HG03460 (cell line): ENCODE measurements at regions not wholly inside any gene's neighbourhood (a gene's known extent, or its start where the extent isn't known, plus 50 kb on each side); places are given as distances from the start of the nearest gene placed in this dataset.
"Not testable (repeated sequence)": the region's sequence is repeated elsewhere in the genome, so short reads cannot be mapped to it uniquely, and the experiment has no call there.

Experiments used
- ATAC-seq: cut with Tn5 transposase; IDR thresholded peaks from one replicate; pipeline ENCODE4 v1.9.1; 2021; ENCODE audit not compliant: unreplicated experiment

DNA sequence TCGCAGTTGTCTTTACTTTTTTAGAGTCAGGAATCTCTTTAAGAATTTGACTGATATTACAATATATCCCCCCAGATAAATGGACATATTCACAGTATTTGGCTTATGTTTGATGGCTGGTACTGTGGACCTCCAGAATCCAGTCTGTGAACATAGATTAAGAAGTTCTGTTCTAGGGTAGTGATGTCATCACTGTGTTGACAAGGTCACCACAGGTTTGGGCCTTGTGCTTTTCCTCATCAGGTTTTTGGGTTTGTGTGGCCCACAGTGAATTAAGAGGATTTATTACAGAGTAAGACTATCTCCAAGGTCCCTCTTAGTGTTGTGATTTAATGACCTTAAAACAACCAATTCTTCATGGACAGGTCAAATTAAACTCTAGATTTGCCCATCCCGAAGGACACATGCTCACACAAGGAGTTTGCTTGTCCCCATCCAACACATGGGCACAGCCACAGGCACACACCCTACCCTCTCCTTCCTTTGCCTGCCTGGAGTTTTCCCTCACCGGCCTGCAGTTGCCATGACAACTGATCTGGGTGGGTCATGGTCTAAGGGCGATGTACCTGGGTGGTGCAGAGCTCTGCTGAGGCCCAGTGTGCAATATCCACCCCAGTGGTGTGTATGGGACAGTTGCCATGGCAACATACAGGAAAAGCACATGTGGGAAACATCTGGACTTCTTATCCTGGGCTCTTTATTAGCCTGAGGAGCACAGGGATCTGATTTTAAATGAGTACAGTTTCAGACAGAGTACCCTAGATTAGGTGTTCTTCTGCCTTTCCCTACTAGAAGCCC, 98.6 kb downstream of the NAV1 start:
- ATAC-seq: no peak

DNA sequence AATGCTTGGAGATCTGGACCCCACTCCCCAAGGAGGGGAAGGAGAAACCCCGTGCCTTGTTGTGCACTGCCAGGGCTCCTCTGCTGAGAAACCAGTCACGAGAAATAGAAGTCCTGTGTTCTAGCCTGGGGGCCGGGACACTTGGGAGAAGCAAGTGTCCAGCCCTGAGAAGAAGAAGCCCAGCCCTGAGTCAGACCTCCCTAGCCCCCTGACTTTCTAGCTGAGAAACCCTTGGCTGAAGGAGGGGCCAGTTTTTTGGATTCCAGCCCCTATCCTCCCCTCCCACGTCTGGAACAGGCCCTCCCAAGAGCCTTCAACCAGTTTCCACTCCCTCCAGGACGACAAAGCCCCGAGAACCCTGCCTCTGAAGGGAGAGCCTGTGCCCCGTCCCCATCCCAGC, 100.5 kb downstream of the NAV1 start:
- ATAC-seq: no peak

DNA sequence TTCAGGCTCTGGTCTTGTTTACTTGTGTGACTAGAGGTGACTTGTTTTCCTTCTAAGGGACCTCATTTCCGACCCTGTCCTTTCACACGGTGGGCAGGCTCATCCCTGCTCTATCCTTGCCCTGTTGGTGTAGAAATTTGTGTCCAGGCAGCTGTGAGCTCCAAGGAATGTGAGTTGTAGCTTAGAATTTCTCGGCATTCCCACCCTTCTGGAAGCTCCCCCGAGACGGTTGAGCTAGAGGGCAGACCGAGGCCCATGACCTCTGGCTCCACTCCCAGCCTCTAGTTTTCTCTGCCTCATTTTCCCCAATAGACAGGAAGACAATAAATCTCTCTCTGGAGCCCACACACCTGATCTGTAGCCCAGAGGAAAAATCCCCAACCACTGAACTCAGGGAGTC, 100.9 kb downstream of the NAV1 start:
- no peak for ATAC-seq

DNA sequence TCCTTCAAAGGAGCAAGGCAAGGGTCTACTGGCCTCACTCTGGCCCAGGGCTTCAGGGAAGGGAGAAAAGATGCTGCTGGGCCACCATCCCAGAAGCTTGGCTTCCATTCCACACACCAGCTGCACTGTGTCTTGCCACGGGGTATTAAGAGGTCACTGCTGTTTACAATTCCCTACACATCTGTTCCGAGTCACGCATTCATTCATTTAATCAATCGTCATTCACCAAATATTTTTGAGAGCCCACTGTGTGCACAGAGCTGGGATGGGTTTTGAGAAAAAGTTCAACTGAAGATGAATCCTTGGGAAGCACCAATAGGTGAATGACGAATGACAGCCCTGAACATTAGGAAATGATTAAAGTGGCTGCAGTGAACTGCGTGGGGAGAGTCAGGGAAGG, 101.7 kb downstream of the NAV1 start:
- ATAC-seq: no peak

DNA sequence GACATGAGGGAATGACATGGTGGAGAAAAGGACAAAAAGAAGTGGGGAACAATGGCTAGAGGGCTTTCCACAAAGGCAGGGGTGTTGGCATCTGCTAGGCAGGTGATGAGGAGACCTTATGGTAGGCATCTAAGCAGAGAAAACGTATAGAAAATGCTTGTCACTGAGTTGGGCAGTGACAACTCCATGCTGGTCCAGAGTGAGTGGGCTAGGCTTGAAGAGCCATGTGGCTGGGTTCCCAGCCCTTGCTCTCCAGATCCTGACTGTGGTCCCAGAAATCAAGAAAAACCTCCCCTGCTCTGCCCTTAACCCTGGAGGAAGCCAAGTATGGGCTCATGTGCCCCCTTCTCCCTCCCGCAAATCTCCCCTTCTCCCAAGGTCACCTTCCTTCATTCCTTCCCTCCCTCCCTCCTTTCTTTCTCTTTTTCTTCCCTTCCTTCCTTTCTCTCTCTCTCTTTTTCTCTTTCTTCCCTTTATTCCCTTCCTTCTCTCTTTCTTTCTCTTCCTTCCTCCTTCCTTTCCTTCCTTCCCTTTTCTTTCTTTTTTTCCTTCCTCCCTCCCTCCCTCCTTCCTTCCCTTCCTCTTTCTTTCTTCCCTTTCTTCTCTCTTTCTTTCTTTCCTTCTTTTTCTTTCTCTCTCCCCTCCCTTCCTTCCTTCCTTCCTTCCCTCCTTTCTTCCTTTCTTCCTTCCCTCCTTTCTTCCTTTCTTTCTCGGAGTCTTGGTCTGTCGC, 102.8 kb downstream of the NAV1 start:
- no peak for ATAC-seq

DNA sequence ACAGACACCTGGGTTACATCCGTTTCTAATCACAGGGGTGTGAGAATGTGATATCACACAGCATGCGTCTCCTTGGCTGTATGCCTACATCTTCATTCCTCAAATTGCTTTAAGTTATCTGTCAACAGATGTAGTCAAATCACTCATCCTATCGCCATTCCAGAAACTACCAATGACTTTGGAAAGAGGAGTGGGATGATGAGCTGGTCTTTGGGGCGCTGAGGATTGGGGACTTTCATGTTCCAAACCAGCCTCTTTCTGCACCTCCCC, 104.8 kb downstream of the NAV1 start:
- no peak for ATAC-seq

DNA sequence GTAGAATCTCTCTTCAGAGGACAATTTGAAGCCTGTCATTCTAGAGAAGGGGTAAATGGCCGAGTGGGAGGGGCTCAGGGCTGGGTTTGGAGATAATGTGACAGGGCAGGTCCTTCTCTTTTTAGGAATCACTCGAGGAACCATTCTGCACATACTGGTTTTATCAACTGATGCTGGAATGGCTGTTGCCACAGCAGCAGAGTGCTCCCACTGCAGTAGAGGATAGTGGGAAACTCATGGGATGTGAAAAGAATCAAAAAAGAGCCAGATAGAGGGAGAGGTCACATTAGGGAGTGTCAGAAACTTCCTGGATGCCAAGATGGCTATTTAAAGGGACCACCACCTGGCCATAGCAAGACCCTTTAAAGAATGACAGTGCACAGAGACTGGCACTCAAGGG, 105.3 kb downstream of the NAV1 start:
- no peak for ATAC-seq

DNA sequence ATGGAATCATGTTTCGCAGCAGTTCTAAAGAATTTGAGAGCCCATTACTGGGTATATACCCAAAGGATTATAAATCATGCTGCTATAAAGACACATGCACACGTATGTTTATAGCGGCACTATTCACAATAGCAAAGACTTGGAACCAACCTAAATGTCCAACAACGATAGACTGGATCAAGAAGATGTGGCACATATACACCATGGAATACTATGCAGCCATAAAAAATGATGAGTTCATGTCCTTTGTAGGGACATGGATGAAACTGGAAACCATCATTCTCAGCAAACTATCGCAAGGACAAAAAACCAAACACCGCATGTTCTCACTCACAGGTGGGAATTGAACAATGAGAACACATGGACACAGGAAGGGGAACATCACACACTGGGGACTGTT, 106.1 kb downstream of the NAV1 start:
- ATAC-seq: not testable (repeated sequence)

DNA sequence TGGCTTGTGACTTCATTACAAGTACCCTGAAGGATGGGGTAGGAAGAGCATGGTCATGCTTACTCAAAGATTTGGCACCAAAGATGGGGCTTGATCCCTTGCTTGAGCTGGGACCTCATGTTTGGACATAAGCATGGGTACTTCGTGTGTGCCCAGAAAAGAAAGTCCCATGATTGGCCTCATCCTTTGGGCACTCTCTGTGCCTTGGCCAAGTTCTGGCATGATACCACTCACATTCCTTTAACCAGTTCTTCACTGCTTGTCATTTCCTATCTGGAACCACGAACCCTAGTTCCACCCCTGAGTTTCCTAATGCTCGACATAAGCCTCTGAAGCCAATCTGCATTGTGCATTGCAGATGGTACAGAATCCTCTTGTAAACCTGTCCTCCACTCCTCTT, 107.0 kb downstream of the NAV1 start:
- ATAC-seq: no peak

DNA sequence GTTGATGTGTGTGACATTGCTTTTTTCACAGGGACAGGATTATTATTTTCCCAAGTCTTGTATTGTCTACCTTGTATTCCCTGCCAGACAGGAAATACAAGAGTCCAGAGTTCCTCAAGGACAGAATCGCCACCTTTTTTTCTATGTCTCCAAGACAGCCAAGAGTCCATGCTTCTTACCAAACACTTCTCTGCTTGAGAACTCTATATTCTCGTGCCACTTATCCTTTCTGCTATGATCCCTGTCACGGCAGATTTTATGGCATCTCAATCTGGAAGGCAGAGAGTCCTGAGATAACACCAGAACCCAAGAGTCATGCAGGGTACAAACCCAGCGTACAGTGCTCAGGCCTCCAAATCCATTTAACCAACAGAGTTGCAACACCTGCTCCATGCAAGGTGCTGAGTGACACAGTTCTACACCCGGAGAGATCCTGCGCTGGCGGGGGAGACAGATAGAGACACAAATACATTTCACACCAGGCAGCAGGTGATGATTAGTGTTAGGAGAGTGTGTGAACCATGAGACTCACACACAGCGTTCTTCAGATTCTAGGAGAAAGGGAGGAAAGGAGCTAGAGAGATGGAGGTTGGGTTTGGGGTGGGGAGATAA, 107.6 kb downstream of the NAV1 start:
- ATAC-seq: no peak

DNA sequence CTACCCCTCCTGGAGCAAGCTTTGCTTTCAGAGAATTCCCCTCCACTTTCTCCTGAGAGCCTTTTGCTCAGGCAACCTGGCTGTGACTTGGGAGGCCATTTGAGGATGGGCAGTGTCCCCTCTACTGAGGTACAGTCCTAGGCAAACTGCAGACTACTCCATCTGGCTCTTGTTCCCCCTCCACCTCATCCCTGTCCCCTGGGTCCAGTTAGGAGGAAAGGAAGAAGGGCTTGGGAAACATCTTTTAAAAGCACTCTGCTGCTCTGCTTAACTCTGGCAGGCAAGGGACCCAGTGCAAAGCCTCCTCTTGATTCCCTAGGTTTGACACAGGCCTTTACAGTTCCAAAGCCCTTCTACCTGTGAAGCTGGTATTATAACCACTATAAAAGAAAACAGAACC, 108.2 kb downstream of the NAV1 start:
- no peak for ATAC-seq

DNA sequence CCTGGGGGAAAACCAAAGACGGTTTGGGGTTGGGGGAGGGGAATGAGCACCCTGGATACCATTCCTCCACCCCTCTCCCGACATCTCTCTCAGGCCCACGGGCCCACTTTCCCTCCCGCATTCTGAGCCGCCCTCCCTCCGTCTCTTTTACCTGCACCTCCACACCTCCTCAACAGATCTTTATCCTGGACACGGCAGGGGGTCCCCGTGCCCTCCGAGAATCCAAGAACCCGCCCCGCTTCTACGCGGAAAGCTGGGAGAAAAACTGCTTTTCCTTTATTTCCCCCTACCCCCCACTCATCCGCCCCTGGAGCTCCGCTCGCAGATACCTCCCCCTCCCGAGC, 108.8 kb downstream of the NAV1 start:
- ATAC-seq: no peak

DNA sequence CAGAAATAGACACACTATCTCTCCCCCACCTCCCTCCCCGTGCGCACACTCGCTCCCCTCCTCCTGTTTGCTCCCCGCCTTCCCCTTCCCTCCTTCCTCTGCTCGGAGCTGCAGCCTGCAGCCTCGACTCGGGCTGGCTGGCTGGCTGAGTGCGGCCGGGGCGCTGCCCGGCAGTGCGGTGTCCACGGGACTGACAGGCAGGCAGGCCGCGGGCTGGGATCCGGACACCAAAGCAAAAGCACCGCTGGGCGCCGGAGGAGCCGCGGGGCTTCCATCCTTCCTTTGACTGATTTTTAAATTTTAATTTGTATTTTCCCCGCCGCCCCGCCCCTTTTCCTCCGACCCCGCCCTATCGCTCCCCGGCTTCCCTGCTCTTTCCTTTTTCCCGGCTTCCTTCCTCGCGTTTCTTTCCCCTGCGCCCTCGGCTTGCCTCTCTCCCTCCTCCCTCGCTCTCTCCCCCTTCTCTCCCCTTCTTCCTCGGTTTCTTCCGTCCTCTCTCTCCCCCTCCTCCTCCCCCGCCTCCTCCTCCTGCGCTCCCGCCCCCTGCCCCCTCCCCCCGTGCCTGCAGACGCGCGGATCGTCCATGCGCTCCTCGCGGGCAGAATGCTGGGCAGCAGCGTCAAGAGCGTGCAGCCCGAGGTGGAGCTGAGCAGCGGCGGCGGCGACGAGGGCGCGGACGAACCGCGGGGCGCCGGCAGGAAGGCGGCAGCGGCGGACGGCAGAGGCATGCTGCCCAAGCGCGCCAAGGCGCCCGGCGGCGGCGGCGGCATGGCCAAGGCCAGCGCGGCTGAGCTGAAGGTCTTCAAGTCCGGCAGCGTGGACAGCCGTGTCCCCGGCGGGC, 109.4 kb downstream of the NAV1 start:
- ATAC-seq: no peak

DNA sequence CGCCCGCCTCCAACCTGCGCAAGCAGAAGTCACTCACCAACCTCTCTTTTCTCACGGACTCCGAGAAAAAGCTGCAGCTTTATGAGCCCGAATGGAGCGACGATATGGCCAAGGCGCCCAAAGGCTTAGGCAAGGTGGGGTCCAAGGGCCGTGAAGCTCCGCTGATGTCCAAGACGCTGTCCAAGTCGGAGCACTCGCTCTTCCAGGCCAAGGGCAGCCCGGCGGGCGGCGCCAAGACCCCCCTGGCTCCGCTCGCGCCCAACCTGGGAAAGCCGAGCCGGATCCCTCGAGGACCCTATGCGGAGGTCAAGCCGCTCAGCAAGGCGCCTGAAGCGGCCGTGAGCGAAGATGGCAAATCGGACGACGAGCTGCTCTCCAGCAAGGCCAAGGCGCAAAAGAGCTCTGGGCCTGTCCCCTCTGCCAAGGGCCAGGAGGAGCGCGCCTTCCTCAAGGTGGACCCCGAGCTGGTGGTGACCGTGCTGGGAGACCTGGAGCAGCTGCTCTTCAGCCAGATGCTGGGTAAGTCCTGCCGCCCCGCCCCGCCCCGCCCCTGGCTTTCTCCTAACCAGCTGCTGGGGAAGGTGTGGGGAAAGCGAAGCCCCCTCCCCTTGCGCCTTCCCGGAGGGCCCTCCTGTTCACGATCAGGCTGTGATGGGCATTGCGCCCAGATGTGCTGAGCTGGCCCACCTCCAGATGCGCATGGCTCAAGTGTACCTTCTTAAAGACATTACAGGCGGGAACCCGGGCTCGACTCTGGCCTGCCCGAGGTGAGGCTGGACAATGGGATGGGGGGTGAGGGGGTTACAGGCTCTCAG, 110.2 kb downstream of the NAV1 start:
- no peak for ATAC-seq

DNA sequence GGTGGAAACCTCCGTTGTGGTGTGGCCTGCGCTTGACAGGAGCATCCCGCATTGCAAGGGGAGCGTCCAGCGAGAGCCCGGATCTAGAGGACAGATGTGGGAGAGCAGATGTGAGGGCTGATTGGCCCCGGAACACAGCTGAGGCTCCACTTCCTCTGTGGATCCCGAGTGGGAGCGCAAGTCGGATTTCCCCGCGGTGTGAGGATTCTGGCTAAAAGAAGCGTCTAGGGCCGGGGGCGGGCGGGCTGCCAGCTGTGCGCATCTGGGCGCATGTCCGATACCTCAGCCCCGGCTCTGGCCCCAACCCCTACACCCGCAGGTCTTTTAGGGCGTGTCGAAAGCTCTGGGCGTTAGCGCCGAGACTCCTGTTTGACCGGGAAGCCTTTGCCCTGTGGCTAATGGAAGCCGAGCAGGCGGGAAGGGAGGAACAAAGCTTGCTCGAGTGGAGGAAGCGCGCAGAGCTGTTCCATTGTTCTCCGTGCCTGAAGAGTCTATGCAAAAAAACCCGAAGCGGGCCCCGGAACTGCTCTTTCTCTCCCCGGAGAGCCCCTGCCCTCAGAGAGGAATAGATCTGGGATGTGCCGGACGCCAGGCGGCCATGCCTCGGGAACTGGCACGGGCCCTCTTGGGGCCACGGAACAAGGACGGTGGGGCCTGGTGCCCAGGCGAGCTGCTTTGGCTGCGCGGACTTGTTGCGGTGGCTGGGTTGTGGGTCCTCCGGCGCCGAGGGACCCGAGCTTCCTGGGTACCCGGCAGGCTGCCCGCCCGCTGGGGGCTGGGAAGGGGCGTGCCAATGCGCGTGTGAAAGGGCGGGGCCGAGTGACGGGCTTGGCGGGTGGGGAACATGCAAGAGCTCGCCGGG, 111.1 kb downstream of the NAV1 start:
- ATAC-seq: no peak

DNA sequence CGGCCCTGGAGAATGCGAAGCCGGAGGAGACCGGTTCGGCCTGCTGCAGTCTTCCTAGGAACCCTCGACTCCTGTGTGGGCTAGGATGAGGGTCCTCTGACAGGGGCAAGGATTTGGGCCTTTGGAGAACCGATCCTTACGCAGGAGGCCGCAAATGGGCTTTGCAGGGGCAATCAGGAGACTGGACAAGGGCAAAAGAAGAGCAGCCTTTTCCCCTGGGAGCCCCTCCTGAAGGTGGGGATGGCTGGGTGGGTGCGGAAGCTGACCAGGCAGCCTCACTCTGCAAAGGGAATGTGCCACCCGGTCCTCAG, 111.7 kb downstream of the NAV1 start:
- ATAC-seq: no peak

DNA sequence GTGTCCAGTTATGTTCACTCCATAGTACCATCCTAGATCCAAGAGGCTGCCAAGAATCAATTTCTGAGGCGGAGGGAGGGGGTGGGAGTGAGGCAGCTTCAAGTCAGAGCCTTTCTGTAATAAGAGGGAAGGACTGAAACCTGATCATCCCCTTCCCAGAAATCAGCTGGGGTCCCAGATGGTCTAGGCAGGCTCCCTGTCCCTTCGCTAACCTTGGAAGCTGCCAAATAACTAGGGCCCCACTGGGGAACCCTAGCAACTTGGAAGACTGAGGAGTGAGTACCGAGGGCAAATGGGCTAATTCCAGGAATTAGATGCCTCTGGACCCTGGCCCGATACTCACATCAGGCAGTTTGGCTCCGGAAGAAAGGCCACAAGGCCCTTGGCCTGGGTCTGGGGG, 113.3 kb downstream of the NAV1 start:
- ATAC-seq: no peak

DNA sequence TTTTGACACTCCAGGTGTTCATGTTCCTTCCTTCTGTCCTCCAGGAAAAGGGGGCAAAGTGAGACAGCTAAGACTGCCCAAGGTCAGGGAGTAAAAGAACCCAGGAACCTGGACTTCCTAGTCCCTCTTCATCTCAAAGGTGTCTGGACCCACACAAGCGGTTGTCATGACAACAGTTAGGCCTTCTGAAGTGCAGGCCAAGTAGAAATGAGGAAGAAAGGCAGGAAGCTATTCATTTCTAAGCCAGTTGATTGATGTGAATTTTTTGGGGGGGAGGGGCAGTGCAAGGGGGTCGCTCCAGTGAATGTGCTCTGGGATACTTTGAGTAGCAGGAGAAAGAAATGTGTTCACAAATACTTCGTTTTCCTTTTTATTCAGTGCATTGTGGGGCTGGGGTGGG, 114.3 kb downstream of the NAV1 start:
- no peak for ATAC-seq

DNA sequence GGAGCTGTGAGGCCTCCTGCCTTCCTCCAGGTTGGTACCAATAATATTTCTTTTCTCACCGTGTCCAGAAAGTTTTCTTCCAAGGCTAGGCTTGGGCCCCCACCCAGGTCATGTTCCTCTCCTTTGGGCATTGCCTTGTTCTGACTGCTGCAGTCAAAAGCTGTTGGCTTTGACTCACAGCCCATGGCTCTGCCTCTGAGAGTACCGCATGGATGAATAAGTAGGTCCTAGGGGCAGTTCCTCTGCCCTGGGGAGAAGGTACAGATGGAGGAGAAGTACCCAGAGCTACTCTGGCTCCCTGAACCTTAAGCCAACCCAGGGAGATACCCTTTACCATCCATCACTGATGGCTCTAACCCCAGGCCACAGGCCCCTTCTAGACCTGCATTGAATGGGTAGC, 115.0 kb downstream of the NAV1 start:
- ATAC-seq: no peak

DNA sequence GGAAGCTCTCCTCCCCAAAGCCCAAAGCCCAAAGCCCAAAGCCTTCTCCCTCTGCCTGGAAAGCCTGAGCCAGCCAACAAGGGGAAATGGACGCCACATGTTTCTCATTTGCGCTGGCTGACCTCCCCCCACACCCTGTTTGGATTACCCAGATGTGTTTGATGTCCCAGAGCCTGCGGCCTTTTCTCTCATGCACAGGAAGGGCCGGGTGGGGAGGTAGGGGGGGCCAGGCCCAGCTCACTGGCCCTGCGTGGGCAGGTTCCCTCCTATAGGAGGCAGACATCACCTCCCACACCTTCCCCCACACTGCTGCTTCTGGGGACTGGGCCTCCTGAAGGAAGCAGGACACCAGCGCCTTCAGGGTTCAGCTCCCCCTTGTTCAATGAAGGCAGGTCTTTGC, 116.3 kb downstream of the NAV1 start:
- no peak for ATAC-seq
